ENCODE measurements at regions not wholly inside any gene's neighbourhood (a gene's known extent, or its start where the extent isn't known, plus 50 kb on each side); places are given as distances from the start of the nearest gene placed in this dataset.

GRCh38 chr17:71158437-71158836 lies 962.4 kb upstream of the SOX9 start:
- TF ChIP-seq POLR2A (IDR thresholded peaks at IDR 0.05; ENCODE audit: low read depth) (no peak), EP300 (IDR thresholded peaks at IDR 0.05) (no peak)
- TF ChIP-seq, protein P1, sequence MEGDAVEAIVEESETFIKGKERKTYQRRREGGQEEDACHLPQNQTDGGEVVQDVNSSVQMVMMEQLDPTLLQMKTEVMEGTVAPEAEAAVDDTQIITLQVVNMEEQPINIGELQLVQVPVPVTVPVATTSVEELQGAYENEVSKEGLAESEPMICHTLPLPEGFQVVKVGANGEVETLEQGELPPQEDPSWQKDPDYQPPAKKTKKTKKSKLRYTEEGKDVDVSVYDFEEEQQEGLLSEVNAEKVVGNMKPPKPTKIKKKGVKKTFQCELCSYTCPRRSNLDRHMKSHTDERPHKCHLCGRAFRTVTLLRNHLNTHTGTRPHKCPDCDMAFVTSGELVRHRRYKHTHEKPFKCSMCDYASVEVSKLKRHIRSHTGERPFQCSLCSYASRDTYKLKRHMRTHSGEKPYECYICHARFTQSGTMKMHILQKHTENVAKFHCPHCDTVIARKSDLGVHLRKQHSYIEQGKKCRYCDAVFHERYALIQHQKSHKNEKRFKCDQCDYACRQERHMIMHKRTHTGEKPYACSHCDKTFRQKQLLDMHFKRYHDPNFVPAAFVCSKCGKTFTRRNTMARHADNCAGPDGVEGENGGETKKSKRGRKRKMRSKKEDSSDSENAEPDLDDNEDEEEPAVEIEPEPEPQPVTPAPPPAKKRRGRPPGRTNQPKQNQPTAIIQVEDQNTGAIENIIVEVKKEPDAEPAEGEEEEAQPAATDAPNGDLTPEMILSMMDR (IDR thresholded peaks at IDR 0.05), result no peak
